ENCODE measurements at regions not wholly inside any gene's neighbourhood (a gene's known extent, or its start where the extent isn't known, plus 50 kb on each side); places are given as distances from the start of the nearest gene placed in this dataset.

- DNase-seq (ENCODE audit: low spot score) = no peak
These were observed 139.5 kb upstream of the BTBD3 start for GRCh38 chr20:11778206-11778570.

- peak; percentile 3 for DNase-seq (ENCODE audit: low spot score)
These were observed 136.8 kb upstream of the BTBD3 start for GRCh38 chr20:11780765-11781369.

- DNase-seq (ENCODE audit: low spot score) = no peak
These were observed 134.4 kb upstream of the BTBD3 start for GRCh38 chr20:11783102-11783850.

GRCh38 chr20:11785885-11786507 is 131.7 kb upstream of the BTBD3 start:
- DNase-seq (ENCODE audit: low spot score) = no peak

- DNase-seq (ENCODE audit: low spot score) = no peak
These were observed 127.6 kb upstream of the BTBD3 start for GRCh38 chr20:11790046-11790445.

GRCh38 chr20:11791316-11791715 is 126.4 kb upstream of the BTBD3 start:
- no peak for DNase-seq (ENCODE audit: low spot score)

- DNase-seq (ENCODE audit: low spot score) = no peak
These were observed 125.7 kb upstream of the BTBD3 start for GRCh38 chr20:11791835-11792567.

- DNase-seq (ENCODE audit: low spot score) = no peak
These were observed 125.1 kb upstream of the BTBD3 start for GRCh38 chr20:11792568-11792953.

- no peak for DNase-seq (ENCODE audit: low spot score)
These were observed 123.2 kb upstream of the BTBD3 start for GRCh38 chr20:11794525-11794924.

- no peak for DNase-seq (ENCODE audit: low spot score)
These were observed 122.5 kb upstream of the BTBD3 start for GRCh38 chr20:11795071-11795615.

GRCh38 chr20:11796026-11796425 is 121.7 kb upstream of the BTBD3 start:
- no peak for DNase-seq (ENCODE audit: low spot score)

GRCh38 chr20:11797156-11797555 is 120.5 kb upstream of the BTBD3 start:
- DNase-seq (ENCODE audit: low spot score) = no peak

- DNase-seq (ENCODE audit: low spot score) = no peak
These were observed 118.4 kb upstream of the BTBD3 start for GRCh38 chr20:11799281-11799684.

- DNase-seq (ENCODE audit: low spot score) = no peak
These were observed 110.3 kb upstream of the BTBD3 start for GRCh38 chr20:11807054-11808048.

- DNase-seq (ENCODE audit: low spot score) = no peak
These were observed 108.9 kb upstream of the BTBD3 start for GRCh38 chr20:11808841-11809240.

- DNase-seq (ENCODE audit: low spot score) = no peak
These were observed 107.2 kb upstream of the BTBD3 start for GRCh38 chr20:11810311-11811083.

- DNase-seq (ENCODE audit: low spot score) = no peak
These were observed 104.4 kb upstream of the BTBD3 start for GRCh38 chr20:11813106-11813890.

- no peak for DNase-seq (ENCODE audit: low spot score)
These were observed 103.4 kb upstream of the BTBD3 start for GRCh38 chr20:11814267-11814666.

- DNase-seq (ENCODE audit: low spot score) = no peak
These were observed 96.9 kb upstream of the BTBD3 start for GRCh38 chr20:11820838-11821237.

- DNase-seq (ENCODE audit: low spot score) = no peak
These were observed 95.2 kb upstream of the BTBD3 start for GRCh38 chr20:11822540-11822794.
